ENCODE measurements at regions not wholly inside any gene's neighbourhood (a gene's known extent, or its start where the extent isn't known, plus 50 kb on each side); places are given as distances from the start of the nearest gene placed in this dataset.

DNA sequence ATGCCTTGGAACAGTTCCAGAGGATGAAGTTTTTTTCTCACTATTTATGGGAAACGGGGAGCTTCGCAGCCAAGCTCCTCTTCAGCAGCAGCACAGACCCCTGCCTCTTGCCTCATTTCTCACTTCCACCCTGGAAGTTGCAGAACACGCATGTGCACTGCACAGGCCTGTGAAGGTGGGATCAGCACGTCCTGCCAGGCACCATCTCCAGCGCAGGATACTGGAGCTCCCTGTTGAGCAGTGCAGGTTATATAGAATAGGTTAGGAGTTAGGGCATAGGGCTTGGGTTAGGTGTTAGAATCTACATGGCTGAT lies 110.1 kb upstream of the CENPE start:
- TF ChIP-seq, protein P1, sequence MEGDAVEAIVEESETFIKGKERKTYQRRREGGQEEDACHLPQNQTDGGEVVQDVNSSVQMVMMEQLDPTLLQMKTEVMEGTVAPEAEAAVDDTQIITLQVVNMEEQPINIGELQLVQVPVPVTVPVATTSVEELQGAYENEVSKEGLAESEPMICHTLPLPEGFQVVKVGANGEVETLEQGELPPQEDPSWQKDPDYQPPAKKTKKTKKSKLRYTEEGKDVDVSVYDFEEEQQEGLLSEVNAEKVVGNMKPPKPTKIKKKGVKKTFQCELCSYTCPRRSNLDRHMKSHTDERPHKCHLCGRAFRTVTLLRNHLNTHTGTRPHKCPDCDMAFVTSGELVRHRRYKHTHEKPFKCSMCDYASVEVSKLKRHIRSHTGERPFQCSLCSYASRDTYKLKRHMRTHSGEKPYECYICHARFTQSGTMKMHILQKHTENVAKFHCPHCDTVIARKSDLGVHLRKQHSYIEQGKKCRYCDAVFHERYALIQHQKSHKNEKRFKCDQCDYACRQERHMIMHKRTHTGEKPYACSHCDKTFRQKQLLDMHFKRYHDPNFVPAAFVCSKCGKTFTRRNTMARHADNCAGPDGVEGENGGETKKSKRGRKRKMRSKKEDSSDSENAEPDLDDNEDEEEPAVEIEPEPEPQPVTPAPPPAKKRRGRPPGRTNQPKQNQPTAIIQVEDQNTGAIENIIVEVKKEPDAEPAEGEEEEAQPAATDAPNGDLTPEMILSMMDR (IDR thresholded peaks at IDR 0.05), result no peak
- TF ChIP-seq ZFX (IDR thresholded peaks at IDR 0.05; ENCODE audit: borderline replicate concordance), result no peak

Data from 22Rv1 (cell line).